HFFc6 (cell line): ENCODE measurements at regions not wholly inside any gene's neighbourhood (a gene's known extent, or its start where the extent isn't known, plus 50 kb on each side); places are given as distances from the start of the nearest gene placed in this dataset.

ENCODE experiments used
- DNase-seq: peaks from one replicate; pipeline ENCODE4 v3.0.0-alpha.2; 2018
- H3K27ac Mint-ChIP-seq: 2 replicates; pipeline ENCODE4 v1.8.0; 2020; ENCODE audit warnings: mild to moderate bottlenecking, mixed read lengths
- H3K27me3 Mint-ChIP-seq: 2 replicates; pipeline ENCODE4 v1.8.0; 2021; ENCODE audit warnings: mild to moderate bottlenecking, moderate library complexity, mixed read lengths; ENCODE audit not compliant: insufficient read depth
- H3K36me3 Mint-ChIP-seq: 2 replicates; pipeline ENCODE4 v1.8.0; 2021; ENCODE audit warnings: low read depth, mixed read lengths
- H3K4me1 Mint-ChIP-seq: 2 replicates; pipeline ENCODE4 v1.8.0; 2020; ENCODE audit warnings: low read depth, mixed read lengths
- H3K4me3 Mint-ChIP-seq: 2 replicates; pipeline ENCODE4 v1.8.0; 2020; ENCODE audit warnings: mild to moderate bottlenecking, moderate library complexity, mixed read lengths
- H3K9me3 Mint-ChIP-seq: 2 replicates; pipeline ENCODE4 v1.8.0; 2020; ENCODE audit warnings: mild to moderate bottlenecking, mixed read lengths
- CTCF ChIP-seq: fragments of 200-600 bp; sonication (generic); IDR thresholded peaks from 2 replicates; pipeline ENCODE4 v1.5.0; 2021; ENCODE audit warnings: antibody characterized with exemption, mild to moderate bottlenecking

- Mint-ChIP-seq H3K4me3 (no peak overlapping the region), H3K27ac (peak overlapping the region; percentile 90), H3K9me3 (no peaks in the 10 kb centered on the region), H3K27me3 (no peaks in the 10 kb centered on the region; the same call in 1 of the 2 replicates), H3K36me3 (no peaks in the 10 kb centered on the region), H3K4me1 (peaks cover 66% of the 10 kb centered on the region)
- no peak for TF ChIP-seq CTCF
- DNase-seq, result peak; percentile 58
Measured at GRCh38 chrX:13373431-13374187, 53.8 kb upstream of the ATXN3L start.

GRCh38 chrX:13373027-13373426 lies 53.2 kb upstream of the ATXN3L start:
- TF ChIP-seq CTCF, result no peak
- no peak for DNase-seq
- no peaks in the 10 kb centered on the region; the same call in 1 of the 2 replicates for H3K36me3 Mint-ChIP-seq
- H3K9me3 Mint-ChIP-seq, result no peaks in the 10 kb centered on the region
- no peak overlapping the region for H3K4me3 Mint-ChIP-seq
- no peaks in the 10 kb centered on the region for H3K27me3 Mint-ChIP-seq
- H3K4me1 Mint-ChIP-seq, result peaks cover 68% of the 10 kb centered on the region
- H3K27ac Mint-ChIP-seq, result peak overlapping the region; percentile 90

GRCh38 chrX:13372203-13372980 lies 52.5 kb upstream of the ATXN3L start:
- H3K9me3 Mint-ChIP-seq, result no peaks in the 10 kb centered on the region
- no peaks in the 10 kb centered on the region for H3K27me3 Mint-ChIP-seq
- DNase-seq, result no peak
- peak overlapping the region; percentile 90; the same call in 1 of the 2 replicates for H3K27ac Mint-ChIP-seq
- H3K4me3 Mint-ChIP-seq, result no peak overlapping the region
- H3K4me1 Mint-ChIP-seq, result peaks cover 66% of the 10 kb centered on the region
- no peaks in the 10 kb centered on the region; the same call in 1 of the 2 replicates for H3K36me3 Mint-ChIP-seq
- TF ChIP-seq CTCF, result no peak

GRCh38 chrX:13371186-13371585 lies 51.3 kb upstream of the ATXN3L start:
- H3K27ac Mint-ChIP-seq, result no peak overlapping the region
- H3K9me3 Mint-ChIP-seq, result no peaks in the 10 kb centered on the region
- H3K36me3 Mint-ChIP-seq, result no peaks in the 10 kb centered on the region; the same call in 1 of the 2 replicates
- DNase-seq, result no peak
- H3K4me3 Mint-ChIP-seq, result no peak overlapping the region
- no peak for TF ChIP-seq CTCF
- peaks cover under 1% of the 10 kb centered on the region for H3K27me3 Mint-ChIP-seq
- H3K4me1 Mint-ChIP-seq, result peaks cover 56% of the 10 kb centered on the region

GRCh38 chrX:13370713-13371112 lies 50.9 kb upstream of the ATXN3L start:
- Mint-ChIP-seq H3K9me3 (no peaks in the 10 kb centered on the region), H3K27ac (no peak overlapping the region), H3K27me3 (peaks cover 2% of the 10 kb centered on the region), H3K4me1 (peaks cover 52% of the 10 kb centered on the region), H3K4me3 (no peak overlapping the region), H3K36me3 (no peaks in the 10 kb centered on the region; the same call in 1 of the 2 replicates)
- no peak for TF ChIP-seq CTCF
- DNase-seq, result no peak
